BJ (cell line): ENCODE measurements at regions not wholly inside any gene's neighbourhood (a gene's known extent, or its start where the extent isn't known, plus 50 kb on each side); places are given as distances from the start of the nearest gene placed in this dataset.
"Not testable (repeated sequence)": the region's sequence is repeated elsewhere in the genome, so short reads cannot be mapped to it uniquely, and the experiment has no call there.

Experiments
- CTCF ChIA-PET: fragments of 350-600 bp; formaldehyde crosslinking; extraction: SDS; loops from one replicate; lab custom pipeline; 2021; ENCODE audit warnings: antibody characterized with exemption, inconsistent platforms; lab: Yijun Ruan, JAX
- POLR2A ChIA-PET: fragments of 300-600 bp; sonication (Branson Sonifier 250); formaldehyde crosslinking; extraction: SDS; loops from one replicate; lab custom pipeline; 2021; ENCODE audit warnings: antibody characterized with exemption; lab: Charles Lee
- DNase-seq: peaks from one replicate; pipeline ENCODE4 v3.0.0-alpha.2; 2011; ENCODE audit warnings: low read depth
- H3K27me3 ChIP-seq: 2 replicates; pipeline ENCODE4 v1.6.0; 2011; ENCODE audit warnings: low read length; ENCODE audit not compliant: control insufficient read depth, insufficient read depth
- H3K36me3 ChIP-seq: 2 replicates; pipeline ENCODE4 v1.5.1; 2011; ENCODE audit warnings: low read length; ENCODE audit not compliant: control insufficient read depth, insufficient read depth
- H3K4me3 ChIP-seq: 2 replicates; pipeline ENCODE4 v1.5.1; 2011; ENCODE audit warnings: low read depth, mild to moderate bottlenecking, control low read depth, low read length
- CTCF ChIP-seq: IDR thresholded peaks from 2 replicates; pipeline ENCODE4 v1.5.1; 2011; ENCODE audit warnings: low read depth, mild to moderate bottlenecking, control low read depth, inconsistent platforms, low read length, moderate library complexity; ENCODE audit not compliant: insufficient read depth

- CTCF ChIA-PET: interaction anchor here (1.7 to 9.5 kb wide), 3 partner anchors 8 to 303 kb away, joined by 4 to 88 read pairs (median 10); no protein-coding TSS in a partner anchor
- POLR2A ChIA-PET: no interaction called here
- H3K36me3 ChIP-seq: no peaks in the 10 kb centered on the region
- no peaks in the 10 kb centered on the region for H3K27me3 ChIP-seq
- no peak overlapping the region for H3K4me3 ChIP-seq
- no peak for TF ChIP-seq CTCF
- DNase-seq: no peak
These were observed 69.7 kb upstream of the WASF3 start for GRCh38 chr13:26487781-26488180.

- CTCF ChIA-PET: interaction anchor here (1.7 to 9.5 kb wide), 4 partner anchors 7 to 304 kb away, joined by 4 to 88 read pairs (median 8); no protein-coding TSS in a partner anchor
- DNase-seq: no peak
These were observed 69.1 kb upstream of the WASF3 start for GRCh38 chr13:26488236-26489003.

GRCh38 chr13:26492301-26492700 is 65.2 kb upstream of the WASF3 start:
- DNase-seq, H3K36me3 ChIP-seq, H3K27me3 ChIP-seq, POLR2A ChIA-PET, H3K4me3 ChIP-seq: not testable (repeated sequence)
- CTCF ChIA-PET: interaction anchor here (1.5 to 7.4 kb wide), 2 partner anchors 9 to 206 kb away, joined by 5 to 88 read pairs; no protein-coding TSS in a partner anchor

More at GRCh38 chr13:26488236-26489003, 69.1 kb upstream of the WASF3 start:
- TF ChIP-seq CTCF: no peak
- H3K4me3 ChIP-seq: no peak overlapping the region
- POLR2A ChIA-PET: no interaction called here
- H3K36me3 ChIP-seq: no peaks in the 10 kb centered on the region
- no peaks in the 10 kb centered on the region for H3K27me3 ChIP-seq

GRCh38 chr13:26494571-26495195 is 62.8 kb upstream of the WASF3 start:
- TF ChIP-seq CTCF: no peak
- no peak for DNase-seq
- ChIA-PET CTCF (interaction anchor here (5.4 to 7.4 kb wide), 3 partner anchors 11 to 311 kb away, joined by 38 to 102 read pairs (median 88); no protein-coding TSS in a partner anchor), POLR2A (interaction anchor here (0.6 kb wide), 1 partner anchor 90 kb away, joined by 7 read pairs; no protein-coding TSS in a partner anchor)
- no peaks in the 10 kb centered on the region for H3K36me3 ChIP-seq
- H3K4me3 ChIP-seq: no peak overlapping the region
- H3K27me3 ChIP-seq: no peaks in the 10 kb centered on the region

- POLR2A ChIA-PET: interaction anchor here (0.6 kb wide), 1 partner anchor 274 kb away, joined by 3 read pairs; no protein-coding TSS in a partner anchor
- Histone ChIP-seq H3K36me3 (no peaks in the 10 kb centered on the region), H3K4me3 (no peak overlapping the region), H3K27me3 (no peaks in the 10 kb centered on the region)
- no peak for TF ChIP-seq CTCF
- CTCF ChIA-PET: interaction anchor here (0.5 to 7.4 kb wide), 5 partner anchors 12 to 312 kb away, joined by 3 to 102 read pairs (median 38); no protein-coding TSS in a partner anchor
- DNase-seq: no peak
These were observed 61.7 kb upstream of the WASF3 start for GRCh38 chr13:26495750-26496149.
